22Rv1 (cell line): ENCODE measurements at regions not wholly inside any gene's neighbourhood (a gene's known extent, or its start where the extent isn't known, plus 50 kb on each side); places are given as distances from the start of the nearest gene placed in this dataset.
"Not testable (repeated sequence)": the region's sequence is repeated elsewhere in the genome, so short reads cannot be mapped to it uniquely, and the experiment has no call there.

ENCODE experiments used
- H3K27ac ChIP-seq: fragments of 450-650 bp; 2 replicates; pipeline ENCODE4 v1.5.1; 2017
- ZFX ChIP-seq: fragments of 450-650 bp; IDR thresholded peaks from 2 replicates; pipeline ENCODE4 v1.6.1; 2017; ENCODE audit warnings: antibody characterized with exemption, borderline replicate concordance
- TF ChIP-seq, protein P1 (sequence below): fragments of 450-650 bp; IDR thresholded peaks from 2 replicates; pipeline ENCODE4 v1.5.1; 2017; ENCODE audit warnings: mild to moderate bottlenecking

DNA sequence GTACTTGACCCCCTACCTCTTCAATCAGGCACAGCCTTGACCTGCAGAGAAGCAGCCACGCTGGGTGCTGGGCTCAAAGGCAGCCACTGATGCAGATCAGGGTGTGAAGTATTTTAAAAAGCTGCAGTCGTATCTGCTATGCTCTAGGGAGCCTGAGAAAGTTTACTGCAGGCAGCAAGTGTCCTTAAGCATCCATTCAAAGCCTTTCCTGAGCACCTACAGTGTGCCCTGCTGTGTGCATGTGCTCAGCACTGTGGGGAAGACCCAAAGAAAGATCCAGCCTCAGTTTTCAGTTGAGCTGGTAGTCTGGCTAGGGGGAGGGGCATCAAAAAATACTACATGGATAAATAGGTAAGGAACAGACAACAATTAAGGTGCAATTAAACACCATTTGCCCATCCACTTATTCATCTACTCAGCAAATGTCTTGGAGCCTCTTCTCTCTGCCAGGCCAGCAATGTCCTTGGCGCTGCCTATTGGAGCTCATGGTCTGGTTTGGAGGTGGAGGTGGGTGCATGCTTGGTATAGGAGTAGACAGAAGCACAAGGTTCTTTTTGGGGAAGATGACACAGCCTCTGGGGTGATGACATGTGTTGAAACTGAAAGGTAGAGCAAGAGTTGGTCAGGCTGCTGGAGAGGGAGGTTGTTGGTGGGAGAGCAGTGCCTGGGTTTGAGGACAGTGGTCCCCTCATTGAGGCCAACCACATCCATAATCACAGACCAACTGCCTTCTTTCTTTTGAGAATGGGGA, 85.9 kb upstream of the PRR23C start:
- TF ChIP-seq, protein P1, sequence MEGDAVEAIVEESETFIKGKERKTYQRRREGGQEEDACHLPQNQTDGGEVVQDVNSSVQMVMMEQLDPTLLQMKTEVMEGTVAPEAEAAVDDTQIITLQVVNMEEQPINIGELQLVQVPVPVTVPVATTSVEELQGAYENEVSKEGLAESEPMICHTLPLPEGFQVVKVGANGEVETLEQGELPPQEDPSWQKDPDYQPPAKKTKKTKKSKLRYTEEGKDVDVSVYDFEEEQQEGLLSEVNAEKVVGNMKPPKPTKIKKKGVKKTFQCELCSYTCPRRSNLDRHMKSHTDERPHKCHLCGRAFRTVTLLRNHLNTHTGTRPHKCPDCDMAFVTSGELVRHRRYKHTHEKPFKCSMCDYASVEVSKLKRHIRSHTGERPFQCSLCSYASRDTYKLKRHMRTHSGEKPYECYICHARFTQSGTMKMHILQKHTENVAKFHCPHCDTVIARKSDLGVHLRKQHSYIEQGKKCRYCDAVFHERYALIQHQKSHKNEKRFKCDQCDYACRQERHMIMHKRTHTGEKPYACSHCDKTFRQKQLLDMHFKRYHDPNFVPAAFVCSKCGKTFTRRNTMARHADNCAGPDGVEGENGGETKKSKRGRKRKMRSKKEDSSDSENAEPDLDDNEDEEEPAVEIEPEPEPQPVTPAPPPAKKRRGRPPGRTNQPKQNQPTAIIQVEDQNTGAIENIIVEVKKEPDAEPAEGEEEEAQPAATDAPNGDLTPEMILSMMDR = no peak
- no peak for TF ChIP-seq ZFX
- no peak overlapping the region for H3K27ac ChIP-seq

DNA sequence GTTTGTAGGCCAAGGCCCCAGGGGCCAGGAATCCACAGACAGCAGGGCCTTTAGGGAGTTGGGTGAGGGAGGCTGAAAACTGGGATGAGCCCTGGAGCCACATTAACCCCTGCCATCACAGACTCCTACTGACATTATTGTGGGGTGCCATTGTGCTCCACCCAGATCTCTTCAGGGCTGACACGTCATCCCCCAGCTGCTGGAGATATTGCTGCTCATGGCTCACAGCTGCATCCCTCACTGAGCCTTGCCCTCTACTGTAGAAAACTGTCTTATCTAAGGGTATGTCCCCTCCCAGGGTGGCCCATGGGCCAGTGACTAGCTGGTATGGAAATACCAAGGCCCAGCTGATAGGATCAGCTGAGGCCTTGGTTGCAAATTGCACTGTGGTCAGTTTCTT, 87.3 kb upstream of the PRR23C start:
- H3K27ac ChIP-seq = no peak overlapping the region
- no peak for TF ChIP-seq ZFX
- TF ChIP-seq, protein P1 = no peak

DNA sequence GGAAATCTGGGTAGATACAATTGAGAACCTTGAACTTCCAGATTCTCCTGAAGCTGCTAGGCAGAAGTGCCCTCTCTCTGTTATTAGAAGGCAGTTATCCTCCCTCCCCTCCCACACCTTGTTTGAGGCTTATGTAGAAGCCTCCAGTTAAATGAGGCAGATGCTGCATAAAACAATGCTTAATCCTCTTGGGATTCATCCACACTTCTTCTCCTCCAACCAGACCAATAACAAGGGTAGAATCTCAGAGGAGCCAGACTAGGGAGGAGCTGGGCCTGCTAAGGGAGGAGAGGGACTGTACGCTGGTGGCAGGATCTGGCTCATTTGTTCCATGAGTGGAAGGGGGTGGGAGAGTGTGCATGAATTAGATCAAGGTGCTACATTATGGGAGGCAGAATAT, 88.3 kb upstream of the PRR23C start:
- TF ChIP-seq ZFX = no peak
- TF ChIP-seq, protein P1 = no peak
- no peak overlapping the region for H3K27ac ChIP-seq

GRCh38 chr3:139134678-139135372, 90.1 kb upstream of the PRR23C start:
- no peak for TF ChIP-seq ZFX
- TF ChIP-seq, protein P1 = no peak

GRCh38 chr3:139135657-139136056, 91.0 kb upstream of the PRR23C start:
- TF ChIP-seq ZFX = no peak
- TF ChIP-seq, protein P1 = no peak
- no peak overlapping the region for H3K27ac ChIP-seq

More at GRCh38 chr3:139134678-139135372, 90.1 kb upstream of the PRR23C start:
- H3K27ac ChIP-seq = no peak overlapping the region

DNA sequence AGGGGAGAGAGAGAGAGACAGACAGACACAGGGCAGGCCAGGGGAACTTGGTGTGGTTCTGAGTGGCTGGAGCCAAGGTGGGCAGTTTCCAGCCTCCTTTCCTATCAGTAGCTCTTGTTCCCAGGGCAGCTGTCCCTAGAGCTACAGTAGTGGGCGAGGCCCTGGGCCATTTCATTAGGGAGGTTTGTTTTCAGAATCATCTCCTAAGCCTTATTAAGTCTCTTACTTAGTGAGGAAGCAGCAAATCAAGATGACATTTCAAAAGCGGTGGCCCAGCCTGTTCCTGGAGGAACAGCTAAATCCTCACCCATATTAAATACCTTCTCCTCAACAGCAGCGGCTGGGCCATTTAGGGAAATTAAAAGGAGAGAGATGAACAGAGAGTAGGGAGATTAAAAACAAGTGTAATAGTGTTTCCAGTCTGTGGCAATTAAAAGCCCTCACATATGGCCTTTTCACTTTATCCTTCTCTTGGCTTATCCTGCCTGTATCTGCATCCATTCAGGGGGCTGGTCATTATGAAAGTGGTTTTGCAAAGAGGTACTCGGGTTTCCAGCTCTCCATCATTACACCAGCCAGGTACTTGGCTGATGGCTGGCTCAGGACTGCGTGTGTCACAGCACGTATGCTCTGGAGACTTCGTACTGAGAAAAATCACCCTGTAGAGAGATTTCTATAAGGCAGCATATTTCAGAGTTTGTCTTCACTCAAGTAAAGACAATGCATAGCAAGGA, 91.9 kb upstream of the PRR23C start:
- no peak overlapping the region for H3K27ac ChIP-seq
- TF ChIP-seq ZFX = no peak
- TF ChIP-seq, protein P1 = no peak

DNA sequence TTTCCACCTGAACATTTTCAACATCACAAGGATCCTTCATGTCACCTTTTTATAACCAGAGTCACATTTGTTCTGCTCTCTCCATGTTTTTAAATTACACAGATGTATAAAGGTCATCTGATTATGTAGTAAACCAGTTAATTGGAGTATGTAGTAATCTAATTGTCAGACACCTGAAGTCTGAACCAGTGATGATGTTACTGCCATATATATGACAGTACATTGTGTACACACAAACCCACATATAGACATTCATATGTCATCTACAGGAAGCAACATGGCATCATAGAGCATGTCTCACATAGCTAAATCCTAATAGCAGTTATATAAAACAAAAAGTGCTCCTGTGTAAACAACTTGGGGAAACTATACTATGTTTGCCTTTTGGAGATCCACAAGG, 95.9 kb upstream of the PRR23C start:
- TF ChIP-seq ZFX = no peak
- H3K27ac ChIP-seq = no peak overlapping the region

GRCh38 chr3:139145980-139146379, 101.3 kb upstream of the PRR23C start:
- not testable (repeated sequence) for H3K27ac ChIP-seq
